ENCODE measurements at regions not wholly inside any gene's neighbourhood (a gene's known extent, or its start where the extent isn't known, plus 50 kb on each side); places are given as distances from the start of the nearest gene placed in this dataset.
"Not testable (repeated sequence)": the region's sequence is repeated elsewhere in the genome, so short reads cannot be mapped to it uniquely, and the experiment has no call there.

DNA sequence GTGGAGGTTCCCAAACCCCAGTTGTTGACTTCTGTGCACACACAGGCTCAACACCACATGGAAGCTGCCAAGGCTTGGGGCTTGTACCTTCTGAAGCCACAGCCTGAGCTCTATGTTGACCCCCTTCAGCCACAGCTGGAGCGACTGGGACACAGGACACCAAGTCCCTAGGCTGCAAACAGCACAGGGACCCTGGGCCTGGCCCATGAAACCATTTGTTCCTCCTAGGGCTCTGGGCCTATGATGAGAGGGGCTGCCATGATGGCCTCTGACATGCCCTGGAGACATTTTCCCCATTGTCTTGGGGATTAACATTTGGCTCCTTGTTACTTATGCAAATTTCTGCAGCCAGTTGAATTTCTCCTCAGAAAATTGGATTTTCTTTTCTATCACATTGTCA is 449.6 kb upstream of the ZEB2 start:
- H3K27me3 ChIP-seq (ENCODE audit: control insufficient read depth, insufficient read depth, low read length); H3K4me3 ChIP-seq (ENCODE audit: insufficient read depth, low read depth, low read length); H3K36me3 ChIP-seq (replicated peaks; ENCODE audit: control insufficient read depth, insufficient read depth, low read length); DNase-seq: not testable (repeated sequence)

DNA sequence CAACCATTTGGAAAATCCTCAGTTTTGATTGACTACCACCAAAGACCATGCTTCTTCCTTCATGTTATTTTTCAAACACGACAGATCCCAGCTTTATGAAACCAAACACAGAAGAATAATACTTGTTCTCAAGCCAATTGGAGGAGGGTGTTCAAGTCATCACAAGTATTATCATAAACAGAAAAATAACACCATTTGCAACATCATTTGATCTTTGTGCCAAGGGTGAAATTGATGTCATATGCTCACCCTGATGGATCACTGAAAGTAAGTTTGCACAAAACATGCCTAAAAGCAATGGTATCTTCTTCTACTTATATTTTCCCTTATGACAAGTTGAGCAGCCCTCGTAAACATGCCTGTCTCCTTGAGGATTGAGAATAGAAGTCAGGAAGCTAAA is 448.0 kb upstream of the ZEB2 start:
- H3K4me3 ChIP-seq (ENCODE audit: insufficient read depth, low read depth, low read length), result no peak overlapping the region

GRCh38 chr2:144965172-144965571 is 445.3 kb upstream of the ZEB2 start:
- H3K4me3 ChIP-seq (ENCODE audit: insufficient read depth, low read depth, low read length), result no peak overlapping the region
- DNase-seq, result no peak
- H3K27me3 ChIP-seq (ENCODE audit: control insufficient read depth, insufficient read depth, low read length), result no peaks in the 10 kb centered on the region
- no peaks in the 10 kb centered on the region for H3K36me3 ChIP-seq (replicated peaks; ENCODE audit: control insufficient read depth, insufficient read depth, low read length)

More for the DNA sequence above, 448.0 kb upstream of the ZEB2 start:
- Histone ChIP-seq H3K36me3 (replicated peaks; ENCODE audit: control insufficient read depth, insufficient read depth, low read length) (no peaks in the 10 kb centered on the region), H3K27me3 (ENCODE audit: control insufficient read depth, insufficient read depth, low read length) (no peaks in the 10 kb centered on the region)
- no peak for DNase-seq

GRCh38 chr2:144963031-144963430 is 443.1 kb upstream of the ZEB2 start:
- no peak for DNase-seq
- H3K36me3 ChIP-seq (replicated peaks; ENCODE audit: control insufficient read depth, insufficient read depth, low read length), result no peaks in the 10 kb centered on the region
- no peaks in the 10 kb centered on the region for H3K27me3 ChIP-seq (ENCODE audit: control insufficient read depth, insufficient read depth, low read length)
- no peak overlapping the region for H3K4me3 ChIP-seq (ENCODE audit: insufficient read depth, low read depth, low read length)

DNA sequence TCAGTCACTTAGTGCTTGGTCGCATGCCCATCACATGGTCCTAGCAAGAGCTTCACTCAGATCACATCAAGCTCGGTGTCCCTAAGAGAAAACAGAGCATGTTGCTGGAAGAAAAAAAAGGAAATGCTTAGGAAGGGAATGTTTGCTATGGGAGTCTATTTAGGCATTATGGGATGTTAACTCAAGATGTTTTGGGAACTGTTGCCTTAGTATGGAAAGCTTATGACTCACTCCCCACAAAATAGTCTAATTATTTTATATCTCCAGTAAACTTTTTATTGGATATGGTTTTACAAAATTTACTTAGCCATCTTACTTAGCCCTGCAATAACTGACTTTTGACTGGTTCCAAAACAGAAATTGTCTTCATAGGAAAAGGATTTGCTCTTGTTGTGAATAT is 439.5 kb upstream of the ZEB2 start:
- no peaks in the 10 kb centered on the region for H3K27me3 ChIP-seq (ENCODE audit: control insufficient read depth, insufficient read depth, low read length)
- no peak for DNase-seq
- no peak overlapping the region for H3K4me3 ChIP-seq (ENCODE audit: insufficient read depth, low read depth, low read length)
- H3K36me3 ChIP-seq (replicated peaks; ENCODE audit: control insufficient read depth, insufficient read depth, low read length), result no peaks in the 10 kb centered on the region

DNA sequence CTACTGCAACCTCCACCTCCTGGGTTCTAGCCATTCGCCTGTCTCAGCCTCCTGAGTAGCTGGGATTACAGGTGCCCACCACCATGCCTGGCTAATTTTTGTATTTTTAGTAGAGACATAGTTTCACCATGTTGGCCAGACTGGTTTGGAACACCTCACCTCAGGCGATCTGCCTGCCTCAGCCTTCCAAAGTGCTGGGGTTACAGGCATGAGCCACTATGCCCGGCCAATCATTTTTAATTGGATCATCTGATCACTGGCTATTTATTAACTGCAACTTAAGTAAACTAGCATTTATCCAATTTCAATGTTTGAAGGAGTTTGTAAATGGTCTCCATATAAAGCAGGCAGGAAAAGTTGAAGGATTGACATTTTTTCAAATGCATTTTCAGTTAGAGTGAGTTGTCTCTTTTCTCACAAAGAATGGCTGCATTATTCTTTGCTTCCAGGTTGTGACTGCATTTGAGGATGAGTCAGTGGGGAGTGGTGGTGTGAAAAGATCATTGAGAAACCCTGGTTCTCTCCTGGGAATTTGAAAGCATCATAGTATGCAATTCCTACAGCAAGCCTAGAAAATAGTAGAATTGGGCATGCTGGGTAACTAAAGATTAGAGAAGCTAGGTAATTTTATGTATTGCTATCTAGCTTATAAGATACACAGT is 431.1 kb upstream of the ZEB2 start:
- no peaks in the 10 kb centered on the region for H3K36me3 ChIP-seq (replicated peaks; ENCODE audit: control insufficient read depth, insufficient read depth, low read length)
- H3K27me3 ChIP-seq (ENCODE audit: control insufficient read depth, insufficient read depth, low read length), result no peaks in the 10 kb centered on the region
- no peak for DNase-seq
- no peak overlapping the region for H3K4me3 ChIP-seq (ENCODE audit: insufficient read depth, low read depth, low read length)

DNA sequence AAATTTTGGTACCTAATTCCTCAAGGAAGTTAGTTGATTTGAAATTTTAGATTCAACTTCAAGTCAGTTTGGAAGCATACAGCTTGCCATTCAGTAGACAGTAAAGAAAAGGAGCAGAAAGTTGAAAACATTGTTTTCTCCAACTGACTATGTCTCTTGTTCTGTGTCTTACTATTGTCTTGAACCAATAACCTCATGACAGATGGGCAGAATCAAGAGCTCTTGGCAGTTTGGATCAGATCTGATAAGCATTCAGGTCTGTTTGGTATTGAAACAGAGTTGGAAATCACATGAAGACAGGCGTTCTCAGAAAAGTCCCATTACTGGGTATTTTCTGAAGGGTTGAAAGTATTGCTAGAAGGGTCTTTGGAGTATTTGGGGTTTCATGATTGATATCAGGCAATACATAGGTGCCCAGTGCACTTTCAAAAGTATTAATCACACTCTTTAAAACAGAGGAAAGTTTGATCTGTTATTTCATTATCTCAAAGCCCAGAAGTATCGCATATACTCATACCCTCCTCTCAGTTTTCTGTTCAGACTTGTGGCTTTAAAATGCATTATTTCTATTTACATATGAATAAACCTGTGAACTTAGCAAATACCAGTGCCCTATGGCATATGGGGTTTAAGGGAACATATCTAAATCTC is 428.4 kb upstream of the ZEB2 start:
- no peak for DNase-seq
- H3K27me3 ChIP-seq (ENCODE audit: control insufficient read depth, insufficient read depth, low read length), result no peaks in the 10 kb centered on the region
- no peak overlapping the region for H3K4me3 ChIP-seq (ENCODE audit: insufficient read depth, low read depth, low read length)
- H3K36me3 ChIP-seq (replicated peaks; ENCODE audit: control insufficient read depth, insufficient read depth, low read length), result no peaks in the 10 kb centered on the region

DNA sequence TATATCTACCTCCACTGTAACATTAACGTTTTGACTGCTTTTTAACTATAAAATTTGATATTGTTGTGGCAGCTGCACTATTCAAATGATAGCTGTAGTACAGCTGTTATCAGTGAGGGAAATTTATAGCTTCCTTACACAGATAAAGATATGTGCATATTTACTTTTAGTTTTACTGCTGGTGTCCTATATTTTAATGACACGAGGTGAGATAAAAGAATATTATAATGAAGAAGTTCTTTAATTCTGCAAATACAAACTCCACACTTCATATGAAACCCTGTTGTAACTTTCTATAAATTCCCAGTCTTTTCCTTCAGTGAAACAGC is 427.8 kb upstream of the ZEB2 start:
- Histone ChIP-seq H3K4me3 (ENCODE audit: insufficient read depth, low read depth, low read length) (no peak overlapping the region), H3K27me3 (ENCODE audit: control insufficient read depth, insufficient read depth, low read length) (no peaks in the 10 kb centered on the region), H3K36me3 (replicated peaks; ENCODE audit: control insufficient read depth, insufficient read depth, low read length) (no peaks in the 10 kb centered on the region)
- DNase-seq, result no peak

DNA sequence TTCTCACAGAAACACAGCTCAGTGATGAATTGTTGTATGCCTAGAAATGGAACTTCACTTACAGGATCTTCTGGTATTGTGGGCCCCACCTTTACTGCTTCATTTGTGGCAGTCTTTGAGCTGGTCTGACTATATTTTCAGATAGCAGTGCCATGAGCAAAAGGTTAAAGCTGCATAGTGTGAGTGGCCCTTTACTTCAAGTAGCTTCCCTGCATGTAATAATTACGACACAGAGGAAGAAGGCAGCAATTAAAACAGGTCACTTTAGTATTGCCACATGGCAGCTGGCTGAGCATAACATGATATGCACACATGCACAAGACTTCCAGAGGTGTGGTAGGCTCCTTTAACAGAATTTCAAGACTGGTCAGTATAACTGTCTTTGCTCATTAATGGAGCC is 426.3 kb upstream of the ZEB2 start:
- H3K4me3 ChIP-seq (ENCODE audit: insufficient read depth, low read depth, low read length), result no peak overlapping the region
- no peaks in the 10 kb centered on the region for H3K27me3 ChIP-seq (ENCODE audit: control insufficient read depth, insufficient read depth, low read length)
- no peak for DNase-seq
- no peaks in the 10 kb centered on the region for H3K36me3 ChIP-seq (replicated peaks; ENCODE audit: control insufficient read depth, insufficient read depth, low read length)

GRCh38 chr2:144944546-144945220 is 424.8 kb upstream of the ZEB2 start:
- DNase-seq, result no peak
- Histone ChIP-seq H3K4me3 (ENCODE audit: insufficient read depth, low read depth, low read length) (no peak overlapping the region), H3K27me3 (ENCODE audit: control insufficient read depth, insufficient read depth, low read length) (no peaks in the 10 kb centered on the region), H3K36me3 (replicated peaks; ENCODE audit: control insufficient read depth, insufficient read depth, low read length) (no peaks in the 10 kb centered on the region)

GRCh38 chr2:144943986-144944385 is 424.1 kb upstream of the ZEB2 start:
- no peaks in the 10 kb centered on the region for H3K36me3 ChIP-seq (replicated peaks; ENCODE audit: control insufficient read depth, insufficient read depth, low read length)
- no peak for DNase-seq
- H3K27me3 ChIP-seq (ENCODE audit: control insufficient read depth, insufficient read depth, low read length), result no peaks in the 10 kb centered on the region
- no peak overlapping the region for H3K4me3 ChIP-seq (ENCODE audit: insufficient read depth, low read depth, low read length)

- Histone ChIP-seq H3K36me3 (replicated peaks; ENCODE audit: control insufficient read depth, insufficient read depth, low read length) (no peaks in the 10 kb centered on the region), H3K4me3 (ENCODE audit: insufficient read depth, low read depth, low read length) (no peak overlapping the region), H3K27me3 (ENCODE audit: control insufficient read depth, insufficient read depth, low read length) (no peaks in the 10 kb centered on the region)
- no peak for DNase-seq
Measured at GRCh38 chr2:144943293-144943941, 423.5 kb upstream of the ZEB2 start.

- Histone ChIP-seq H3K4me3 (ENCODE audit: insufficient read depth, low read depth, low read length) (no peak overlapping the region), H3K27me3 (ENCODE audit: control insufficient read depth, insufficient read depth, low read length) (no peaks in the 10 kb centered on the region), H3K36me3 (replicated peaks; ENCODE audit: control insufficient read depth, insufficient read depth, low read length) (no peaks in the 10 kb centered on the region)
- DNase-seq, result no peak
Measured at GRCh38 chr2:144942516-144943256, 422.8 kb upstream of the ZEB2 start.

DNA sequence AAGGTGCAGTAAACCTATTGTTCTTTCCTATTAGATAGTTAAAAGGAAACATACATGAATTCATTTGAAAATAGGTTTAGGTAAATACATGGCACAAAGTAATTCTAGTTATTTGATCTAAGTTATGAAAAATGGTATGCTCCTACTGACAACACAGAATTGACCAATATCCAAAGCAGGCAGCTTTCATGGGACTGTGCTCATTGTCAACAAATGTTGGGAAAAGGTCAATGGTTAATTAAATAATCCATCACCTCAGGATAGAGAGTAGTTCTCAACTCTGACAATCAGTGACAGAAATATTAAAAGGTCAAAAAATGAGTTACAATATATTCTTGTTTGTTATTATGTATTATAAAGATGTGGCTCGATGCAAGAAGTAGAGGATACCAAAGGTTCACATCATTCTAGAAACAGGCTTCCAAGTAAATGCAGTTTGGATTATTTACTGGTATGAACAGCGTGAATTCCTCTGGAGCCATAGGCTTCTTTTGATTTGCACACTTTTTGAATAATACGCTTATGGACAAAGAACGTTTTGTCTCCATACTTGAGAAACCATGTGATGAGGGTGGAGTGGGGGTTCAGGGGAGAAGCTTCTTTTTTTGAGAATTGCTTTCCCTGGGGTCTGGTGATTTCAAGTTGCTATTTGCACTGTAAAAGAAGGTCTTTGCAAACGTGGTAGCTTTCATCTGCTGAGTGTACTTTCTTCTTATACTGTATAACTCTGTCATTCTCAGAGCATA is 422.0 kb upstream of the ZEB2 start:
- no peak for DNase-seq
- H3K36me3 ChIP-seq (replicated peaks; ENCODE audit: control insufficient read depth, insufficient read depth, low read length), result no peaks in the 10 kb centered on the region
- no peaks in the 10 kb centered on the region for H3K27me3 ChIP-seq (ENCODE audit: control insufficient read depth, insufficient read depth, low read length)
- no peak overlapping the region for H3K4me3 ChIP-seq (ENCODE audit: insufficient read depth, low read depth, low read length)

Measured in H7 (cell line).